HG02642 (cell line): ENCODE measurements at regions not wholly inside any gene's neighbourhood (a gene's known extent, or its start where the extent isn't known, plus 50 kb on each side); places are given as distances from the start of the nearest gene placed in this dataset.
A peak's percentile ranks its signal among the peaks of the same experiment; 100 is the strongest.

Source experiments
- ATAC-seq: cut with Tn5 transposase; IDR thresholded peaks from one replicate; pipeline ENCODE4 v1.9.1; 2021; ENCODE audit warnings: mild to moderate bottlenecking; ENCODE audit not compliant: unreplicated experiment, poor library complexity

DNA sequence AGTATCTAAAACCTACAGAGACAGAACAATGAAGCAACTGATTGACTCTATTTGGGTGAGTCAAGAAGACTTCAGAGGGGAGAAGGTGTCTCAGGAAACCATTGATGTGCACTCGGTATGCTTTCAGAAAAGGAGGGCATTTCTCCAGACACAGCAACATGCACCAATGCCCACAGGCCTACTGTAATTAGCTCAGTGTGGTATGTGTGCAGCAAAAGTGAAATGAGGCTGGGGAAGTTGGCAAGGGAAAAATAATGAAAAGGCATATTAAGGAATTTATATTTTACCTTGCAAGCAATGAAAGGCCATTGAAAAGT lies 158.4 kb upstream of the GRIP1 start:
- ATAC-seq = no peak

DNA sequence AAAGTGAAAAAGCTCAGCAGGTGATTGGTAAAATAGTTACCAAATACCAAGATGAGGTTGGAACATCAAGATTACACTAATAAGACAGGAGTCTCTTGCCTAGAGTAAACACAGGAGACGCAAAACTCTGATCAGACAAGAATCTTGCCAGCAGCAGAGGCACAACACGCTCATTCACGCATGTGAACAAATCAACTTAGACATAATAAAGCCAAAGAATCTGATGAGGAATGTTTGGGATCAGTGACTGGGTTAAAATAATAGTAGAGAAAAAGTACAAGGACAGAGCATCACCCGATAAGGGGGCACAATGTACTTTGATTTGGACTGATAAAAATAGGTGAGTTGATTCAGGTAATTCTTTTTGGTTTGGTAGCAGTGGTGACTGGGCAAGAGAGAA lies 159.5 kb upstream of the GRIP1 start:
- no peak for ATAC-seq

DNA sequence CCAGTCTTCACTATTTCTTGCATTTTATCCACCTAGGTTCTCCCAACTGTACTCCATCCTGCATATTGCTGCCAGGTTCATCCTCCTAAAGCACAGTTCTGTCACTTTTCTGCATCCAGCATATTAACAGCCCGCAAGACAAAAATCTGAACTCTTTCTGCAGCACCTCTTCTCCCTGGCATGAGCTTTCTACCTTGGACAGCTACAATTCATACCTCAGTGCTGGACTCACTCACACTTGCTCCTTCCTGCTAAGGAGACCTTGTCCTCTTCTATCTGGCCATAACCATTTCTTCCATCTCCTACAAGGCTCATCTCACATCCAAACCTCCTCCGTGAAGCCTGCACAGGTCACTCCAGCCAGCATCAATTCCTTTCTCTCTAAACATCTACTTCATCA lies 170.1 kb upstream of the GRIP1 start:
- ATAC-seq = no peak

DNA sequence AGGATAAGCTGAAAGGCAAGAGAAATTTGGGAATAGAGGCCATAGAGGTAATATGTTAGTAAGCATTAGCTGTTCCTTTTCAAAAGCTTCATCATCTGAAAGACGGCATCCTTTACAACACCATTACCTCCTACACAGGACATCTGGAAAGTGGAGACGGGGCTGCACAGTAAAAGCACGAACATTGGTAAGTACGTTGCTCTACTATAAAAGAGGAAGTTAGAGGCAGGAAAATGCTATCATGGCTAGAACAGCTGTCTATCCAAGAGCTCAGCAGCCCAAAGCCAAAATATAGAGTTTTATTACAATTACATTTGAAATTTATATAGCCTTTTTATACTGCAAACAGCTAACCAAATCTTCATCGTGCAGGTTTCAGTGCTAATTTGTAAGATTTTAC lies 172.3 kb upstream of the GRIP1 start:
- no peak for ATAC-seq

DNA sequence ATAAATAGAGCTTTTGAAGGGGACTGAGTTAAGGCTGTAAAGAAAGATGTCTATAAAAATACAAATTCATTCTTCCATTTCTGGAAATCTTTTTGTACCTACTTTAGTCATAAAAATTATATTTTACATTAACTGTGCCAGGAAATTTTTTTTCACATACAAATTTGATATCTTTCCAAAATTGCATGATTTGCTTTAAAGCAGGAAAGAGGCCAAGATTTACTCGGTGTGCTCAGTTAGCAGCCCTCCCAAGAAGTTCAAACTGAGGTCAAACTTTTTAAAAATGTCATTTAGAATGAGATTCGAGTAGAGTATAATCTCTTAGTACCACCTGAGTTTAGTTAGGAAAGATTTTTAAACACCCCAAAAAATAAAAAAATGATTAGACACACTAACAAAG lies 173.2 kb upstream of the GRIP1 start:
- no peak for ATAC-seq

DNA sequence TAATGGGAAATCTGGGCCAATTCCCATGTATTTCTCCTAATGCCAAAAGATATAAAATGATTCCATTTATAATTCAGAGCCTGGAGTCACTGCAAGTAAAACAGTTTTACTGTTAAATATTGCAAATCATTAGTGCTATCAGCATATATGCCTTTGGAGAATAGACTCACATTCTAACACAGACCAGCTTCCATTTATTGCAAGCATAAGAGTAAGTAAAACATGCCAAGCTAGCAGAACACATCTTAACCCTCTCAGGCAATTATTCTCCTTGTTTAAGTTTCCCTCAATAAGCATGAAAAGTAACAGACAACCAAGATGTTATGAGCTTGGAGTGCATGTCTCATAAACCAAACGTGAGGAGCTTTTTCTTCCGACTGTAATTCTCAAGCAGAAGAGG lies 173.9 kb upstream of the GRIP1 start:
- ATAC-seq = no peak

DNA sequence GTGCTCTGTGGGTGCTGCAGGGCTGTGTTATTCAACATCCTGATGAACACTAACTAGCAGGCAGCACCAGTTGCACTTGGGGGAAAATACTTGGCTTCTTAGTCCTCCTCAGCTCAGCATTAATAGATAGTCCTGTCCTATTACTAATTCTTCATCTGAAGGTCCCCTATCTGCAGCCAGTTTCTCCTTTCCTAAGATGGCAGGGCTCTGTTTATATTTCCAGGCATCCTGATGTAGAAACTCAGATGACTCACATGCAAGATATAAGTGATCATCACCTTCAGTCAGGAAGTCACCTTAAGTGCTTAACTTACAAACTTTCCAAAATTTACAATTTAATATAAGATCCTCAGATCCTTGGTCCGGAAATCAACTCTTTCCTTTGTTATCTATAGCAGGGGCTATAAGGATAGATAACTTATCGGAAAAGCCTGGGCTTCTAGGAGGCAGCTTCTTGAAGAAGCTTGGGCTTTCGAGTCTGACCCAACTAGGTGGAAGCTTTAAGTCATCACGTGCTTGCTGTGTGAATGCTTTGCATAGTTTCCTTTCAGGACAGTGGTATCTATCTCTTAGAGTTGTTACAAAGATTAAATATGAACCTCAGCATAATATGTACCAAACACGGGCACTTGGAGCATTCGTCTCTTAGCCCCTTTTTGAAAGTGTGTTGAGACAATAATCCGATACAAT lies 181.0 kb upstream of the GRIP1 start:
- no peak for ATAC-seq

DNA sequence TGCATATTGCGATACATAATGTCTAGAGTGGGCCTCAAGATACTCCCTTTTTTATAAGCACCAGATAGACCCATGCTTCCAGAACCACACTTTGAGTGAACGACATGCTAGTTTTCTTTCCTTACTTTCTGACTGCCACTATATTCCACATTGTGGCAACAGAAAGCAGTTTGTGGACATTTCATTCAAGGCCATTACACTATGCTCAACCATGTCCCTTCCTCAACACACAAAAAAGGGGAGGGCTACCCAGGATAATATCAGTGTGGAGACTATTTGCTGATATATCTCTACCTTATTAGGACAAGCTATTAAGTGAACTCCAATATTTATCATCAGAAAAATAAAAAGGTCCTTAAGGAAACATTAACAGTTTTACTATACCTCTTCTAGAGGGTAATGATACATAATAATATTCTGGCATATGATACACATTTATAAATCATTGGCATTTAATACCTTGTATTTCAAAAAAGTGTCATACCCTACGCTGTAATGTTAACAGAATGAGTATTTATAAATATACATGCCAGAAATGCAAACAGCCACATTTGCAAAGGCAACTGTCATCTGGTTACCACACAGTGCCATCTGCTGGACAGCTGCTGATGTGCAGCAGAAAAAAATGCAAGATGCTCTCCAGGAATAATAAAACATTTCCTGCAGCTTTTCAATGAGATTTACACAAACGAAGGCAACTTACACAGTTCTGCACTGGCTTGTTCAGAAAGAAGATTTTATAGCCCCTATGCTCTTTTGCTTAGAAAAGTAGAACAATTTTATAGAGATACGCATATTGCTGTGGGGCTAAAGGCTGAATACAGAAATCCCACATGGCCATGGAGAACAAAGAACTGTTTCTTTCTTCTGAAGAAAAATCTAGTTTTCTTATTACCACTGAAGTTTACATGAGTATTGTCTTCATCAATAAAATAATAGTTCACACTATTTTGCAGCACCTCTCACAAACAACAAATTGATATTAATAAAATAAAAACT lies 182.2 kb upstream of the GRIP1 start:
- peak; percentile 67 for ATAC-seq

DNA sequence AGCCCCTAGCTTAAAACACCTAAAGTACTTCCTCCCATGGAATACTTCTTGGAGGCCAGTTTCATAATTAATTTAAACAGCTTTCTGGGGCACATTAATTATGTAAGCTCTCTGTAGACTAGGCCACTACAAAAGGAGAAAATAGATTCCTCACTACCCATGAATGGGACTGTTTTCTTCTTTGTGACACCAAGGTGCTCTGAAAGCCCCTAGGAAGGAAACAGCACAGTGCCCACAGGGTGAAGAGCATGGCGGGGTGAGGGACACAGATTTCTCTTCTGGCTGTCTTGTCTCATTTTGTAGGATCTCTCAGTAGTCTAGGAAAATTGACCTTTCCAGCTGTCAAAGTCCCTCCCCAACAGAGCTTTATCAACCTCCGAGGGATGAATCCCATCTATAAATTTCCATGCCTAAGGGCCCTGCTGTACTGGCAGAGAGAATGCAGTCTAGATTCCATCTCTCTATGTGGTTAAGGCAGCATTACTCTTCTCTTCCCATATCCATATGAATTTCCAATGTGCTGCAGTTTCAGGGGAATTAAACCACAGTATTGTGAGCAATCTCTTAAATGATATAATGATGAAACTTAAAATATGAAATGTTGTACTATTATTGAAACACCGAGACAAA lies 183.6 kb upstream of the GRIP1 start:
- ATAC-seq = no peak

DNA sequence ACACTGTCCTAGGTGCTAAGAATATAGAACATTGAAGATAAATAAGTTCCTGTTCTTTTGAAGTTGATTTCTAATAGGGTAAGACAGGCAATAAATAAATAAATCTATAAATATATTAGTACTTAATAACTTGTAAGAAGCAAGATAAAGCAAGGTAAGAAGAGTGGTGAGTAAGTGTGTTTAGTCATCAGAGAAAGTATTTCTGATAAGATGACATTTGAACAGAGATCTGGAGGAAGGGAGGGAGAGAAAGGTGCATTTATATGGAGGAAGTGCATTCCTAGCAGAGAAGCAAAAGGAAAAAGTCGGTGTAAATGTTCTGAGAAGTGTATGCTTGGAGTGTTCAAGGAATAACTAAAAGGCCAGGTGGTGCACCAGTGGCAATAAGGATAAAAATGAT lies 184.4 kb upstream of the GRIP1 start:
- ATAC-seq = no peak

DNA sequence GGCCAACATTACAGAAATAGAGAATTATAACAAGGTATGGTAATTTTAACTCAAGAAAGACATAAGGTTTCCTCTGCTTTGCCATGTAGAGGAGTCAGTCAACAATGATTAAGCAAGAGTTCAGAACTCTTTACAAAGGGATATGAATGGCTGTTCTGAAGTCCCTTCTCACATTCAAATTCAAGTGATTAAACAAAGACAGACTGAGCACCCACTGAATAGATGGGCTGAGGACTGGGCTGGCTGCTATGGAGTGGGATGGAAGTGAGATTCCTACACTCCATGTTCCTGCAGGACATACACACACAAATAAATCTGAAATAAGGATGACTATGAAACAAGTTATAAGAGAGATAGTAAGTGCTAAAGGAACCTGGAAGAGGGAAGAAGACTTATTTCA lies 199.0 kb upstream of the GRIP1 start:
- no peak for ATAC-seq

DNA sequence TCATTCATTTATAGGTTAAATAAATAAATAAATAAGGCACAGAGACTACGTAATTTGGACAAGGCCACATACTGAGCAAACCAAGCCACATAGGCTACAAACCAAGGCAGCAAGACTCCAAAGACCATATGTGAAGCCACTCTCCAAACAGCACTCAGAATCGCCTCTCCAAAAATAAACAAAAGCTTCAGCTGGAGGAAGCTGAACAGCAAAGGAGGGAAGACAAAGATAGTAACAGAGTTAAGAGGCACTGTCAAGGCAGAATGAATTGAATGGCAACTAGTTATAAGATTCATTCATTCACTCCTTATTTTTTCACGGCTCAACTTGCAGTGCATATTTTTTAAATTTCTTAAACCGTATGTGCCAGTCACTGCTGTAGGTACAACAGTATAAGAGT lies 200.5 kb upstream of the GRIP1 start:
- no peak for ATAC-seq

DNA sequence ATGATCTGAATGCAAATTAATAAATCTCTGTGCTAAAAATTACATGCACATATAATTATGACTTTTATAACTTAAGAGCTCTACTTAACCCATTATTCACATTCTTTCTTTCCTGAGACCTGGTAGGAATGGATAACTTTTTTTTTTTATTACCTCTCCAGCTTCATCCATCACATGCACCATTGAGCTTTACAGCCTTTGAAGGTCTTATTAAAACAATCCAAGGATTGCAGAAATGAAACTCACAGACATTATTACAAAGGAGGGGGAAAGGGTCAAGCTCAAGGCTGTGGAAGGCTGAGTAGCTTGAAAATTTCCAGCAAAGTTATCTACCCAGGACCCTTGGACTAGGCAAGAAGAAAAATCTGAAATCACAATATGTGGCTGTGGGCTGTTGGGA lies 202.5 kb upstream of the GRIP1 start:
- ATAC-seq = no peak

DNA sequence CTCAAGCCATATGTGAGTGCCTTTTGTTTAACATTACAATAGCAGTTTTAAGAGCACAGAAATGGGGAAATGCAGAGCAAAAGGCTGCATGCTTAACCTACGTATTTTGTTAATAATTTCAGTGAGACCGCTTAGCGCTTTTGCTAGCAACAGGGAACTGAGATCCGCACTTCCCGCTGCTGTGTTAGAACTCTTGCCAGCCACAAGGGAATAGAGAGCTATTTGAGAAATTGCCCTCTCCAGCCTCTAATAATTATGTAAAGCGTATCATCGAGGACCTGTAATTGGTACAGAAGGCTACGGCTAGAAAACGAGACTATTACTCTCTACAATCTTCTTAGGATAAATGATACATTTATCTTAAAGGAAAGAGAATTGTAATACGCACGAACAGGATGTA lies 205.2 kb upstream of the GRIP1 start:
- ATAC-seq = no peak

DNA sequence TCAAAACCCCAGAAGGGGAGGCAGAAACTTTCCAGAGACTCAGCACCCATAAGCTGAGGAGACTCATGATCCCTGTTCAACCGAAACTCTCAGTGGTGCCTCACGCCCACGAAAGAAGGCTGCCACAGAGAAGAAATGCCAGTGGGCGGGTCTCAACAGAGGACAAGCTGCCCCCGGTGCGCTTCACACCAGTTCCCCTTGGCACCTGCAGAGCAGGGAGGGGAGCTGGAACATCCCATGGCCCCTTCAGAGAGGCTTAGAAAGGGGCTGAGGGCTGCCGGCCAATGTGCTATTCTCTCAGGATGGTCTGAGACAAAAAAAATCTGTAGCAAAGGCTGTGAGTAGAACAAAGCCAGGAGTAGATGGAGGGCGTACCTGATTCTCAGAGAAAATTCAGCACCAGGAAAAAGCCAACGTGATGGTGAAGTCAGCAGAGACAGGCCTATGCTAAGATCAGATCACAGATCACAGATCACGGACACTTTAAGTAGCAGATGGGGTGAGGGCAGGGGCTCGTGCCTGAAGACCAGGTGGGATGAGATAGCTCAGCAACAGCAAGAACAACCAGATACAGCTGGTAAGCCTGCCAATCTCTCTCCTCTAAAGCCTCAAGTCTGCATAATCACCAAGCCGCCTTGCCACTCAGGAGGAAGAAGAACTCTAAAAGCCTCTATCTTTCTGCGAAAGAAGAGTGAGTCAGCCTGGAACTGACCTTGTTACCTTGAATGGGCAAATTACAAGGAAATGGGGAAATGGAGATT lies 206.4 kb upstream of the GRIP1 start:
- no peak for ATAC-seq

DNA sequence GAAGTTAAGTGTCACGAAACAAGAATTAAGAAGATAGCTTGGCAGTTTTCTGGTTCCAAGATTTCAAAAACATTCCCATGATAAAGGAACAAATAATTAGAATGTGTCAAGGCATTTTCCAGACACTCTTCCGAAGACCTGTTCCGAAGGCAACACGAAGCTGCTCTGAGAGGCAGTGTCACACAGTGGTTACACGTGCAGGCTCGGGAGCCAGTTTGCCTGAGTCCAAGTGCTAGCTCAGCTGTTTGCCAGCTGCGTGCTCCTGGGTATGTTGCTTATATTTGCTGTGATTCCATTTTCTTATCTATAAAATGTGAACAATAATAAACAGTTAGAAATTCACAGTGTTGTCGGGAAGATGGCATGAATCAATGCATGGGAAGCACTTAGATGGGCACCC lies 217.9 kb upstream of the GRIP1 start:
- no peak for ATAC-seq

DNA sequence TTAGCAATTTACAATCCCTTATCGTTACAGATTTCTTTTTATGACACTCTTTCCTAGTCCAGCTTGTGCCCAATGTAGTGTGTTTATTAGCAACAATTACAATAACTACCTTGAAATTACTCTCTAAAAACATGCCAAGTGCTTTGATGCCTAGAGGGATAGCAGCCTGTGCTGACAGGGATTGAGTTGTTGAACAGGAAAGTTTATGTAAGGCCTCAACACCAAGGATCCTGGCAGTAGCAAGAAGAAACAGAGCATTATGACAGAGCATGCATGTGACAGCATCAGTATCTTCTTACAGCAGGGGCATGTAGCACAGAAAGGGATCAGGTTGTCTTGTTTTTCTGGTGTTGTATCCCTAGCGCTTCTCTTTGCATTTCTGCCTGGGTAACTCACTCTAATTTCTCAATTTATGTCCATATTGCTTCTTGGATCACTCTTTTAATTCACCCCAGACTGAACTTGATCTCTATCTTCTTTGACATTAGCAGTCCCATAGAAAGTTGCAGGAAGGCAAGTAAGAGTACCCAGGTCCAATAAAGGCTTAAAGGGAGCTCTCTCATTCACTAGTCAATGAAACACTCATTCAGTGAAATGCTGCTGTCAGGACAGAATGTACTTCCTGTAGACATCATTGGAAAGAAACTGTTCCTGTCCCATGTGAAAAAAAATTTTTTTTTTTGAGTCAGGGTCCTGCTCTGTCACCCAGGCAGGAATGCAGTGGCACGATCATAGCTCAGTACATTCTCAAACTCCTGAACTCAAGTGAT lies 220.0 kb upstream of the GRIP1 start:
- ATAC-seq = no peak

DNA sequence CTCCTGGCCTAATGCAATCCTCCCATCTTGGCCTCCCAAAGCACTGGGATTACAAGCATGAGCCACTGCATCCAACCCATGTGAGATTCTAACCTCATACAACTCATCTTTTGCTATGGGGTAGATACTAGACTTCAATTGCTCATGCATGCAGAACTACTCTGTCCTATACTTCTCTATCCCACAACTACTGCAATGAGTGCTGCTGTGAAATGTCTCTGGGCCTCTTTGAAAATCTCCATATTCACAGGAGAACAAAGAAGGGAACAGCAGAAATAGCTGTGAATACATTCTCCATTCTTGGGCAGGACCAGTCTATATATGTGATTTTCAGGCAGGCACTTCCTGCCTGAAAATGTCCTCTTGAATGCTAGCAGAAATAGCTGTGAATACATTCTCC lies 220.7 kb upstream of the GRIP1 start:
- ATAC-seq = no peak

DNA sequence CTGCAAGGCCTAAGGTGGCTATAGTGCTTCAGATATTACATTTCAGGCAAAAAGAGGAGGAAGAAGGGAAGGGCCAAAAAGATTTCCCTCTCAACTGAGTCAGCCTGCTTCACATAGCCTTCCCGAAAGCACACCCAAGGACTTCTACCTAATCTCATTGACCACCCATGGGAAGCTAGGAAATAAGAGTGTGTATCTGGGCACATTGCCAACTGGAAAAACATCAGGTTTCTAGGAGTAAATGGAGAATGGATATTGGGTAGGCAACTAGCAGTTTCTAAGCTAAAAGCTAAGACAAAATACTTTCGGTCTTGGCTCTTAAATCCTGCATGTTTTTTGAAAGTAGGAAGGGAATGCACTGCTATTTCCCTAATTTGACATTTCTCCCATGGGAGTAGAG lies 221.7 kb upstream of the GRIP1 start:
- ATAC-seq = no peak
